Gastroesophageal sphincter (tissue), 3 donors: ENCODE measurements at regions not wholly inside any gene's neighbourhood (a gene's known extent, or its start where the extent isn't known, plus 50 kb on each side); places are given as distances from the start of the nearest gene placed in this dataset.

Source experiments
- POLR2AphosphoS5 ChIP-seq: sonication (generic); formaldehyde crosslinking; IDR thresholded peaks from one replicate; pipeline ENCODE4 v1.6.1; 2017; ENCODE audit warnings: antibody characterized with exemption
- TF ChIP-seq, protein P1 (sequence below), 4 experiments: fragments of 200-600 bp in 2 of 4; fragments of 450-650 bp in 2 of 4; sonication (generic) in 1 of 4; IDR thresholded peaks; one replicate each; pipeline ENCODE4 v1.5.1; 2017 to 2019; ENCODE audit warnings: antibody characterized with exemption in 4 of 4, mild to moderate bottlenecking in 2 of 4, moderate library complexity in 2 of 4

- TF ChIP-seq POLR2AphosphoS5, result no peak
- TF ChIP-seq, protein P1, sequence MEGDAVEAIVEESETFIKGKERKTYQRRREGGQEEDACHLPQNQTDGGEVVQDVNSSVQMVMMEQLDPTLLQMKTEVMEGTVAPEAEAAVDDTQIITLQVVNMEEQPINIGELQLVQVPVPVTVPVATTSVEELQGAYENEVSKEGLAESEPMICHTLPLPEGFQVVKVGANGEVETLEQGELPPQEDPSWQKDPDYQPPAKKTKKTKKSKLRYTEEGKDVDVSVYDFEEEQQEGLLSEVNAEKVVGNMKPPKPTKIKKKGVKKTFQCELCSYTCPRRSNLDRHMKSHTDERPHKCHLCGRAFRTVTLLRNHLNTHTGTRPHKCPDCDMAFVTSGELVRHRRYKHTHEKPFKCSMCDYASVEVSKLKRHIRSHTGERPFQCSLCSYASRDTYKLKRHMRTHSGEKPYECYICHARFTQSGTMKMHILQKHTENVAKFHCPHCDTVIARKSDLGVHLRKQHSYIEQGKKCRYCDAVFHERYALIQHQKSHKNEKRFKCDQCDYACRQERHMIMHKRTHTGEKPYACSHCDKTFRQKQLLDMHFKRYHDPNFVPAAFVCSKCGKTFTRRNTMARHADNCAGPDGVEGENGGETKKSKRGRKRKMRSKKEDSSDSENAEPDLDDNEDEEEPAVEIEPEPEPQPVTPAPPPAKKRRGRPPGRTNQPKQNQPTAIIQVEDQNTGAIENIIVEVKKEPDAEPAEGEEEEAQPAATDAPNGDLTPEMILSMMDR (IDR thresholded peaks at IDR 0.05), result no peak
Observed at GRCh38 chrX:109134777-109135176, 347.1 kb downstream of the GUCY2F start.
